Caco-2 (cell line): ENCODE measurements at regions not wholly inside any gene's neighbourhood (a gene's known extent, or its start where the extent isn't known, plus 50 kb on each side); places are given as distances from the start of the nearest gene placed in this dataset.
"Not testable (repeated sequence)": the region's sequence is repeated elsewhere in the genome, so short reads cannot be mapped to it uniquely, and the experiment has no call there.

ENCODE experiments used
- BruUV-seq: library from RNA; stranded (reverse); fragments of 400-500 nt; replicated peaks from 2 replicates; lab custom pipeline; 2021; lab: Mats Ljungman, UMichigan
- CTCF ChIA-PET: fragments of 300-600 bp; sonication (Branson Sonifier 250); formaldehyde crosslinking; loops from one replicate; lab custom pipeline; 2022; ENCODE audit warnings: antibody characterized with exemption; lab: Charles Lee
- POLR2A ChIA-PET: fragments of 300-600 bp; sonication (Branson Sonifier 250); formaldehyde crosslinking; loops from one replicate; lab custom pipeline; 2022; ENCODE audit warnings: antibody characterized with exemption; lab: Charles Lee
- DNase-seq, 2 experiments: peaks; one replicate each; pipeline versions ENCODE4 v3.0.0 to v3.0.0-alpha.2; 2020 to 2022
- H3K27me3 ChIP-seq: replicated peaks from 2 replicates; pipeline ENCODE4 v1.6.0; 2011; ENCODE audit warnings: low read length; ENCODE audit not compliant: control insufficient read depth, insufficient read depth
- H3K36me3 ChIP-seq: 2 replicates; pipeline ENCODE4 v1.5.1; 2011; ENCODE audit warnings: low read length; ENCODE audit not compliant: control insufficient read depth, insufficient read depth
- H3K4me1 ChIP-seq: fragments of 250-450 bp; sonication (Bioruptor Pico); 2 replicates; pipeline ENCODE4 v1.5.1; 2020; ENCODE audit warnings: mild to moderate bottlenecking
- H3K4me3 ChIP-seq: 2 replicates; pipeline ENCODE4 v1.5.1; 2011; ENCODE audit warnings: low read depth, mild to moderate bottlenecking, control low read depth, low read length
- H3K9me3 ChIP-seq: fragments of 250-450 bp; sonication (Bioruptor Pico); 2 replicates; pipeline ENCODE4 v1.5.1; 2020; ENCODE audit warnings: mild to moderate bottlenecking, moderate library complexity
- H3K27ac Mint-ChIP-seq: one replicate; pipeline ENCODE4 v1.8.0; 2022; ENCODE audit warnings: mixed read lengths; ENCODE audit not compliant: unreplicated experiment
- H3K27me3 Mint-ChIP-seq: one replicate; pipeline ENCODE4 v1.8.0; 2022; ENCODE audit warnings: mixed read lengths; ENCODE audit not compliant: insufficient read depth, unreplicated experiment
- H3K36me3 Mint-ChIP-seq: one replicate; pipeline ENCODE4 v1.8.0; 2022; ENCODE audit warnings: mild to moderate bottlenecking, mixed read lengths; ENCODE audit not compliant: insufficient read depth, unreplicated experiment
- H3K4me1 Mint-ChIP-seq: one replicate; pipeline ENCODE4 v1.8.0; 2022; ENCODE audit warnings: low read depth, mixed read lengths; ENCODE audit not compliant: unreplicated experiment
- H3K4me3 Mint-ChIP-seq: one replicate; pipeline ENCODE4 v1.8.0; 2022; ENCODE audit warnings: mild to moderate bottlenecking, moderate library complexity, mixed read lengths; ENCODE audit not compliant: unreplicated experiment
- H3K9me3 Mint-ChIP-seq: one replicate; pipeline ENCODE4 v1.8.0; 2022; ENCODE audit warnings: mixed read lengths; ENCODE audit not compliant: unreplicated experiment
- CTCF ChIP-seq, 2 experiments: fragments of 200-600 bp in 1 of 2; IDR thresholded peaks; 1 replicate in 1 of 2; 2 replicates in 1 of 2; pipeline versions ENCODE4 v1.5.1 to v1.8.0; 2011 to 2022; ENCODE audit warnings: antibody characterized with exemption in 1 of 2, control low read depth in 1 of 2, inconsistent platforms in 1 of 2, low read depth in 1 of 2, low read length in 1 of 2, mild to moderate bottlenecking in 1 of 2, moderate library complexity in 1 of 2; ENCODE audit not compliant: insufficient read depth in 1 of 2, severe bottlenecking in 1 of 2, unreplicated experiment in 1 of 2
- intact Hi-C: fragments of 100-400 bp; cut with micrococcal nuclease; formaldehyde crosslinking; loops from one replicate; pipeline ENCODE4 v1.10.0; 2022; ENCODE audit not compliant: unreplicated experiment

DNA sequence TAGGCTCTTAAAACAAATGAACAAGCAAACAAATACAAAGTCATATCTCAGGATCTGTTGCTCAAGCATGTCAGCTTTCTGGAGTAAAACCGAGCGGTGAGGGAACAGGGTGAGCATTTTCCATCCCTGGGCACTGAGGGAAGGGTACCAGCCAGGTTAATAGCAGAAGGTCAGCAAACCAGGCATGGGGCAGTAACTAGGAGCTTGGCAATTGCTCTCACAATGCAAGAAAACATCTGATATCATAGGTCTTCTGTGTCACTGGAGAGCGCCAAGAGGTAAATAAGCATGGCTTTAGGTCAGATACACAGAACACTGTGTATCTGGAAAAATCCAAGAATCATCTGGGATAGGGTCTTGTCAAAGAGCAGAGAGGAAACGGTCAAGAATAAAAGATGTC, 521.7 kb upstream of the AUTS2 start:
- TF ChIP-seq CTCF (IDR thresholded peaks at IDR 0.05; ENCODE audit: insufficient read depth in 1 of 2, low read depth in 1 of 2, low read length in 1 of 2, severe bottlenecking in 1 of 2, unreplicated experiment in 1 of 2), result no peak
- no peaks in the 10 kb centered on the region for H3K27me3 ChIP-seq
- Mint-ChIP-seq H3K4me1 (no peaks in the 10 kb centered on the region), H3K9me3 (peaks cover 30% of the 10 kb centered on the region), H3K36me3 (no peaks in the 10 kb centered on the region), H3K27ac (no peak overlapping the region), H3K27me3 (no peaks in the 10 kb centered on the region), H3K4me3 (no peak overlapping the region)
- H3K9me3 ChIP-seq, result no peaks in the 10 kb centered on the region
- ChIA-PET CTCF (no interaction called here), POLR2A (no interaction called here)
- no peaks in the 10 kb centered on the region for H3K4me1 ChIP-seq
- no peaks in the 10 kb centered on the region for H3K36me3 ChIP-seq
- H3K4me3 ChIP-seq, result no peak overlapping the region
- BruUV-seq, result no TSS peak
- DNase-seq, result no peak
- intact Hi-C loops, result no loop called here

DNA sequence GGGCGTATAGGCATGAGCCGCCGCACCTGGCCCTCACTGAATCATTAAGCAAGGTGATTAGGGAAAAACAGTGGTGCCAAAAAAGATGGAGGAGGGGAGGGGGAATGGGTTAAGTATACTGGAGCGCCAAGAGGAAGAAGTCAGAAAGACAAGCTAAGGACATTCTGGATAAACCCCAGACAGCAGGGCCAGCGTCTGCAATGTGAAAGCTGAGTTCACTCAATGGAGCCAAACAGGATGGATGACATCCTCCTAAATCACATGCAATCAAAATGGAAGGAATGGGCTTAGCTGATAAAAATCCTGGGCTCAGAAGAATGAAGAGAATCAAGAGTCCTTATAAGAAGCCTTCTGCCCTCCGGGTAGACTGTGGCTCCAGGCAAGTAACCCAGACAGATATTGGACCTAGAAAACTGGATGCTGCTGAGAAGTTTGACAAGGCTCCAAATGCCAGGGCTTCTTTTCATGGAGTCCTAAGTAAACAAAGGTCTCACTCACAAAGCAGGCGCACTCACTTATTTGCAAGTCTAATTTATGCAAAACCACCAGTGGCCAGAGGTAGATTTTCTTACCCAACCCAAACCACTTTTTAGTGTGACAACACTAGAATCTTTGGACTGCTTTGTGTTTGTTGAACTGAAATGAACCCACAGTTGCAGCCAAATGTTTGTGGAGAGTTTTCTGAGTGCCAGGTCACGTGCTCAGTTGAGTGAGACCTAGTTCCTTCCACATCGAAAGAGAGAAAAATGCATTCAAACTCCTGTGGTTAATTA, 519.1 kb upstream of the AUTS2 start:
- no peaks in the 10 kb centered on the region for H3K4me1 ChIP-seq
- Mint-ChIP-seq H3K4me3 (no peak overlapping the region), H3K9me3 (peaks cover 40% of the 10 kb centered on the region), H3K27me3 (no peaks in the 10 kb centered on the region), H3K36me3 (no peaks in the 10 kb centered on the region), H3K27ac (no peak overlapping the region), H3K4me1 (no peaks in the 10 kb centered on the region)
- H3K4me3 ChIP-seq, result no peak overlapping the region
- POLR2A ChIA-PET, result no interaction called here
- no peaks in the 10 kb centered on the region for H3K36me3 ChIP-seq
- TF ChIP-seq CTCF (IDR thresholded peaks at IDR 0.05; ENCODE audit: insufficient read depth in 1 of 2, low read depth in 1 of 2, low read length in 1 of 2, severe bottlenecking in 1 of 2, unreplicated experiment in 1 of 2), result no peak
- no peak for DNase-seq
- no peaks in the 10 kb centered on the region for H3K9me3 ChIP-seq
- CTCF ChIA-PET, result no interaction called here
- no peaks in the 10 kb centered on the region for H3K27me3 ChIP-seq
- intact Hi-C loops, result no loop called here
- no TSS peak for BruUV-seq

GRCh38 chr7:69087281-69087680, 511.0 kb upstream of the AUTS2 start:
- H3K36me3 ChIP-seq, H3K4me3 Mint-ChIP-seq, DNase-seq, H3K27me3 ChIP-seq, CTCF ChIA-PET, intact Hi-C loops, H3K4me1 ChIP-seq, H3K27ac Mint-ChIP-seq, POLR2A ChIA-PET, H3K4me1 Mint-ChIP-seq, H3K36me3 Mint-ChIP-seq, H3K4me3 ChIP-seq, BruUV-seq, H3K27me3 Mint-ChIP-seq: not testable (repeated sequence)
- H3K9me3 Mint-ChIP-seq, result peaks cover 50% of the 10 kb centered on the region
- peaks cover 16% of the 10 kb centered on the region for H3K9me3 ChIP-seq
